Astrocyte (in vitro differentiated cells and primary cell): ENCODE measurements at regions not wholly inside any gene's neighbourhood (a gene's known extent, or its start where the extent isn't known, plus 50 kb on each side); places are given as distances from the start of the nearest gene placed in this dataset.

ENCODE experiments used
- CTCF ChIP-seq: IDR thresholded peaks from 2 replicates; pipeline ENCODE4 v1.5.1; 2011; ENCODE audit warnings: low read depth, mild to moderate bottlenecking, inconsistent platforms, low read length, moderate library complexity; ENCODE audit not compliant: insufficient read depth
- EZH2 ChIP-seq: IDR thresholded peaks from 2 replicates; pipeline ENCODE4 v1.6.1; 2012; ENCODE audit warnings: mild to moderate bottlenecking, low read length, inconsistent platforms; ENCODE audit not compliant: insufficient read depth

GRCh38 chr2:14330884-14331283 is 301.6 kb upstream of the LRATD1 start:
- TF ChIP-seq EZH2, result no peak
- no peak for TF ChIP-seq CTCF
